ENCODE measurements at regions not wholly inside any gene's neighbourhood (a gene's known extent, or its start where the extent isn't known, plus 50 kb on each side); places are given as distances from the start of the nearest gene placed in this dataset.

DNA sequence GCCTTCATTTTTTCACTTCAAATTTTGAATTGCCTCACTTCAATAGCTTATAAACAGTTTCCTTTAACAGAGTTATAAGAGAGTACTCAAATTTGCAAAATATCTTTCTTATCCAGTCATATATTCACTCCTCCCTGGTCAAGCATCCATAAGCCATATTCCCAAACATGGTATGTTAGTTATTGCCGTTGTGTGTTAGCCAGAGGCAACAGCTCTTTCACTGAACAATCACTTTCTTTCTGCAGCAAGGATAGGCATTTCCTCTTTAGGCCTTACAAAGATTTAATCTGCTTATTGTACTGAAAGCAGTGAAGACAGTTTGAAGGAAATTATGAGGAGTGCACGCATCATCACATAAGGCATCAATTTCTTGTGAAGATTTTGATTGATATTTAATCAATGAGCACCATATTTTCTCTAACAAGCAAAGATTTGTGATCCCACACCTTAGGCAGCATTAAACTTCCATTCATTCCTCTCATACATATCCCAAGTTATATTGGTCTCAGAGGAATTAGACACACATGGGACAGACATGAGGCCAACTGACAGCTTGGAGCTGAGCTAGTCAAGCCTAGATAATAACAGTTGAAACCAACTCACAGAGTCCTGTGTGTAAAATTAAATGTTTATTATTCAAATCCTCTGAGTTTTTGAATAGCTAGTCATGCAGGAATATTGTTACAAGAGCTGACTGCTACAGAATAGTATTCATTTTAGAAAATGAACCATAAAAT, 80.0 kb upstream of the EPHA6 start:
- Histone ChIP-seq H3K27ac (no peak overlapping the region), H3K27me3 (no peaks in the 10 kb centered on the region), H3K9ac (ENCODE audit: low read depth in 2 of 2, low read length in 2 of 2) (no peak overlapping the region), H3K9me3 (no peaks in the 10 kb centered on the region), H3K36me3 (no peaks in the 10 kb centered on the region), H3K4me1 (no peaks in the 10 kb centered on the region), H3K4me3 (no peak overlapping the region)
- DNase-seq, result no peak
- TF ChIP-seq, protein P1, sequence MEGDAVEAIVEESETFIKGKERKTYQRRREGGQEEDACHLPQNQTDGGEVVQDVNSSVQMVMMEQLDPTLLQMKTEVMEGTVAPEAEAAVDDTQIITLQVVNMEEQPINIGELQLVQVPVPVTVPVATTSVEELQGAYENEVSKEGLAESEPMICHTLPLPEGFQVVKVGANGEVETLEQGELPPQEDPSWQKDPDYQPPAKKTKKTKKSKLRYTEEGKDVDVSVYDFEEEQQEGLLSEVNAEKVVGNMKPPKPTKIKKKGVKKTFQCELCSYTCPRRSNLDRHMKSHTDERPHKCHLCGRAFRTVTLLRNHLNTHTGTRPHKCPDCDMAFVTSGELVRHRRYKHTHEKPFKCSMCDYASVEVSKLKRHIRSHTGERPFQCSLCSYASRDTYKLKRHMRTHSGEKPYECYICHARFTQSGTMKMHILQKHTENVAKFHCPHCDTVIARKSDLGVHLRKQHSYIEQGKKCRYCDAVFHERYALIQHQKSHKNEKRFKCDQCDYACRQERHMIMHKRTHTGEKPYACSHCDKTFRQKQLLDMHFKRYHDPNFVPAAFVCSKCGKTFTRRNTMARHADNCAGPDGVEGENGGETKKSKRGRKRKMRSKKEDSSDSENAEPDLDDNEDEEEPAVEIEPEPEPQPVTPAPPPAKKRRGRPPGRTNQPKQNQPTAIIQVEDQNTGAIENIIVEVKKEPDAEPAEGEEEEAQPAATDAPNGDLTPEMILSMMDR (IDR thresholded peaks at IDR 0.05), result no peak
- intact Hi-C loops (cut with DNase I), result no loop called here

DNA sequence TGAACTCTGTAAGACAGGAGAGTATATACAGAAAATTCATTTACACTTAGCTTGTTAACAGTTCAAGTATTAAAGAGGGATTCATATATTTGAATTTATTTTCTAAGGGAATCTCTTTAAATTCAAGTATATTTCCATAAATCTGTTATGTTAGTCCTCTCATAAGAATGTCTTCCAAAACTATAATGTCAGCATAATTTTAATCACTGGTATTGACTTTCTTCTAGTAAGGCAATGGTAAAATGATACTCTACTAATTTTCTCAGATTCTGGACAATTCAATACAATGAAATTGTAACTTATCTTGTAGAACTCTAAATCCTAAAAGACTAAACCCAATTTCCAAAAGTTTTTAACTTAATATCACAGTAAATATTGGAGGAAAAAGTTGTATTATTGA, 66.3 kb upstream of the EPHA6 start:
- no peak overlapping the region for H3K4me3 ChIP-seq
- DNase-seq, result no peak
- TF ChIP-seq, protein P1 (IDR thresholded peaks at IDR 0.05), result no peak
- no peaks in the 10 kb centered on the region for H3K27me3 ChIP-seq
- H3K27ac ChIP-seq, result no peak overlapping the region
- no peak overlapping the region for H3K9ac ChIP-seq (ENCODE audit: low read depth in 2 of 2, low read length in 2 of 2)
- intact Hi-C loops (cut with DNase I), result no loop called here
- H3K36me3 ChIP-seq, result no peaks in the 10 kb centered on the region
- no peaks in the 10 kb centered on the region for H3K9me3 ChIP-seq
- no peaks in the 10 kb centered on the region for H3K4me1 ChIP-seq

DNA sequence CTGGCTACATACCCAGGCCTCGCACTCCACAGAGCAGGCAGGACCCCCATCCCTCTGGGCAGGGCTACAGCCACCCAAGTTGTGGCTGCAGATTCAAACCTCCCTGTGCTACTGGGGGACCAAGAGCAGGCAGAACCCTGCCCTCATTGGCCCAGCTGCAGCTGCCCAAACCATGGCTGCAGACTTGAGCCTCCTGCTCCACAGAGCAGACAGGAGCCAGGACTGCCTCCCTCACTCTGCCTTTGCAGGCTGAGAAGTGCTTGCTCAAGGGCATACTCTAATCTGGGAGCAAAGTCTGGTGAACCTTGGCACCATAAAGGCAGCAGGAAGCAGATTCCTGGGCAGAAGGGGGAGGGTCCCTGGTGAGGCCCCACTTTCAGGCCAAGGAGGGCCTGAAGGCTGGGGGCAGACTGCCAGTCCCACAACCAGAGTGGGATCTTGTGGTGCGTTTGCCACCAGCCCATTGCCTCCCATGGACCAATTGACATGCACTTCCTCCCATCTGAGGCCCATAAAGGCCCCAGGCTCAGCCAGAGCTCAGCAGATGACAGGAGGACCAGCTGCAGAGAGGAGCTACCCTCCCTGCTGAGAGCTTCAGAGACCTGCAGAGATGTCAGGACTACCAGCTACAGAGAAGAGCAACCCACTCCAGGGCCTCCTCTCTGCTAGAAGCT, 64.2 kb upstream of the EPHA6 start:
- no peaks in the 10 kb centered on the region for H3K9me3 ChIP-seq
- no peak overlapping the region for H3K27ac ChIP-seq
- no peaks in the 10 kb centered on the region for H3K36me3 ChIP-seq
- TF ChIP-seq, protein P1 (IDR thresholded peaks at IDR 0.05), result no peak
- H3K4me1 ChIP-seq, result no peaks in the 10 kb centered on the region
- H3K9ac ChIP-seq (ENCODE audit: low read depth in 2 of 2, low read length in 2 of 2), result no peak overlapping the region
- no peak overlapping the region for H3K4me3 ChIP-seq
- intact Hi-C loops (cut with DNase I), result no loop called here
- no peak for DNase-seq
- H3K27me3 ChIP-seq, result no peaks in the 10 kb centered on the region

DNA sequence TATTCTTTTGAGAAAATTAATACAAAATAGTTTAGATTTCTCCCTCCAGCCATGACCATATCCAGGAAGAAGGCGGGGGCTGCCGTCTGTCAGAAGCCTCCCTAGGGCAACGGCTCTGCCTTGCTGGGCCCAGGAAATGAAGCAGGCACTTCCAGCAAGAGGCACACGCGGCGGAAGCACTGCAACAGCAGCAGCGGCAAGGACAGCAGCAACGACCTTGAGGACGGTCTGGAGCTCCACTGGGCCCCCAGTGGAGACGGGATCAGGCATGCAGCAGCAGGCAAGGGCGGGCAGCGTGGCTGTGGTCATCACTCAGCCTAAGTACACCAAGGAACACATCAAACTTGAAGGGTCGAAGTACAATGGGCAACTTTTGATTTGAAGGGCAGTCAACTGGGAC, 61.3 kb upstream of the EPHA6 start:
- TF ChIP-seq, protein P1 (IDR thresholded peaks at IDR 0.05), result no peak
- no peaks in the 10 kb centered on the region for H3K4me1 ChIP-seq
- no peaks in the 10 kb centered on the region for H3K27me3 ChIP-seq

DNA sequence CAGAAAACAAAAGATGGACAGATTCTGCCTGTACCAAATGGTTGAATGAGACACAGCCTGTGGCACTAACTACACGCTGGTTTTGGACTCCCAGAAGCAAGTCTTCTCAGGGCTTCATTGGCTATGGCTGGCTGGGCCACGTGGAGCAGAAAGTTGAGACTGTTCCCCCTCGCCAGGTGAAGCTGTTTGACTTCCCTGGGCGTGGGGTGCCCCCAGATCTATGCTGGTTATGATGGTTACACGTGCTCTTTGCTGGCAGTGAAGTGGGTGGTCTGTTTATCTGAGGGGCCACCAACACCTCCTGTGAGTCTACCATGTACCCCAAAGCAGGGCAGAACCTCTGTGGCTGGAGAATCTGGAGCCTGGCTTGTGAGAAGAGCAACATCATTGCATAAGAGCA, 60.3 kb upstream of the EPHA6 start:
- no peaks in the 10 kb centered on the region for H3K36me3 ChIP-seq
- no peak overlapping the region for H3K4me3 ChIP-seq
- TF ChIP-seq, protein P1 (IDR thresholded peaks at IDR 0.05), result no peak
- H3K9ac ChIP-seq (ENCODE audit: low read depth in 2 of 2, low read length in 2 of 2), result no peak overlapping the region
- DNase-seq, result no peak
- no peaks in the 10 kb centered on the region for H3K4me1 ChIP-seq
- intact Hi-C loops (cut with DNase I), result no loop called here
- H3K27ac ChIP-seq, result no peak overlapping the region
- H3K9me3 ChIP-seq, result no peaks in the 10 kb centered on the region
- no peaks in the 10 kb centered on the region for H3K27me3 ChIP-seq

More for the DNA sequence above, 61.3 kb upstream of the EPHA6 start:
- Histone ChIP-seq H3K36me3 (no peaks in the 10 kb centered on the region), H3K9ac (ENCODE audit: low read depth in 2 of 2, low read length in 2 of 2) (no peak overlapping the region), H3K27ac (no peak overlapping the region), H3K9me3 (no peaks in the 10 kb centered on the region), H3K4me3 (no peak overlapping the region)
- no peak for DNase-seq
- intact Hi-C loops (cut with DNase I), result no loop called here

All from colonic mucosa (tissue), 4 donors.